Astrocyte of the spinal cord (primary cell): ENCODE measurements at regions not wholly inside any gene's neighbourhood (a gene's known extent, or its start where the extent isn't known, plus 50 kb on each side); places are given as distances from the start of the nearest gene placed in this dataset.

ENCODE experiments used
- DNase-seq: peaks from one replicate; pipeline ENCODE4 v3.0.0; 2011; ENCODE audit warnings: low read depth, low spot score
- H3K4me3 ChIP-seq: 2 replicates; pipeline ENCODE4 v1.5.1; 2011; ENCODE audit warnings: low read depth, mild to moderate bottlenecking, low read length, moderate library complexity
- in situ Hi-C: cut with HindIII; loops from 2 replicates; pipeline ENCODE4 v1.10.0; 2017; ENCODE audit warnings: low sequenced_read_pairs
- TF ChIP-seq, protein P1 (sequence below): IDR thresholded peaks from 2 replicates; pipeline ENCODE4 v1.5.1; 2012; ENCODE audit warnings: low read depth, mild to moderate bottlenecking, low read length, inconsistent platforms

DNA sequence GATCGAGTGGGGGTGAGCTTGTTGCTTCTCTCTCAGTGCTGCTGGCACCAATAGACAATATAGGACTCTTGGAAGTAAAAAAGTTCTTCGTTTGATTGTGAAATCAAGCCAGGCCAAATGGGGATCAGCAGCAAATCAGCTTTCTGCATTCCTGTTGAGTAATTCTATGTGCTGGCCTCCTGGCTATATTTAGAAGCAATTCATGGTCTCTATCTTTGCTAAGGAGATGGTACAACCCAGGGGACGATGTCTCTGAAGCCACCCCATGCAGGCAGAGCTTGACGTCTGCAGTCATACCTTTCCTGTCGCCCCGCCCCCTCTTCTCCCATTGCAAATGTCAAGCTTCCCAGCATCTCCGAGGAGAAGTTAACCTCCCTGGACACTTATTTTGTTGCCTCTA lies 199.1 kb downstream of the SCP2D1 start:
- no peak overlapping the region for H3K4me3 ChIP-seq
- DNase-seq = no peak
- in situ Hi-C loops = no loop called here

DNA sequence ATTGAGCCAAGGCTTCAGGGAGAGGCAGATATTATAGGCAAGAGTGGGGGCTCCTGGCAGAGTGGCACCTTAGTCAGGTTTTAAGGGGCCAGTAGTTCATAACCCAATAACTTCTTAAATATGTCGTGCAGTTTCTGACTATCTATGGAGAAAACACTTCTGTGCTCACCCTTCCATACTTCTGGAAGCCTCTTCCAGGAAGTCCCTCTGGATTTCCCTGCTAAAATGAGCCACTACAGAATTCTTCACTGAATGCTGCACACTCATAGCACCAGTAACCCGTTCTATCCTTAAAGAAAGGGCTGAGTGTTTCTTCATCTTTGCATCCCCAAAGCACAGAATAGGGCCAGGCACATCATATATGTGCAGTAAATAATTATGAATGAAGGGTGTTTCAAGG lies 198.5 kb upstream of the SLC24A3 start:
- no peak overlapping the region for H3K4me3 ChIP-seq
- no peak for DNase-seq
- TF ChIP-seq, protein P1, sequence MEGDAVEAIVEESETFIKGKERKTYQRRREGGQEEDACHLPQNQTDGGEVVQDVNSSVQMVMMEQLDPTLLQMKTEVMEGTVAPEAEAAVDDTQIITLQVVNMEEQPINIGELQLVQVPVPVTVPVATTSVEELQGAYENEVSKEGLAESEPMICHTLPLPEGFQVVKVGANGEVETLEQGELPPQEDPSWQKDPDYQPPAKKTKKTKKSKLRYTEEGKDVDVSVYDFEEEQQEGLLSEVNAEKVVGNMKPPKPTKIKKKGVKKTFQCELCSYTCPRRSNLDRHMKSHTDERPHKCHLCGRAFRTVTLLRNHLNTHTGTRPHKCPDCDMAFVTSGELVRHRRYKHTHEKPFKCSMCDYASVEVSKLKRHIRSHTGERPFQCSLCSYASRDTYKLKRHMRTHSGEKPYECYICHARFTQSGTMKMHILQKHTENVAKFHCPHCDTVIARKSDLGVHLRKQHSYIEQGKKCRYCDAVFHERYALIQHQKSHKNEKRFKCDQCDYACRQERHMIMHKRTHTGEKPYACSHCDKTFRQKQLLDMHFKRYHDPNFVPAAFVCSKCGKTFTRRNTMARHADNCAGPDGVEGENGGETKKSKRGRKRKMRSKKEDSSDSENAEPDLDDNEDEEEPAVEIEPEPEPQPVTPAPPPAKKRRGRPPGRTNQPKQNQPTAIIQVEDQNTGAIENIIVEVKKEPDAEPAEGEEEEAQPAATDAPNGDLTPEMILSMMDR = no peak
- in situ Hi-C loops = no loop called here

More for the DNA sequence above, 199.1 kb downstream of the SCP2D1 start:
- TF ChIP-seq, protein P1 = no peak

DNA sequence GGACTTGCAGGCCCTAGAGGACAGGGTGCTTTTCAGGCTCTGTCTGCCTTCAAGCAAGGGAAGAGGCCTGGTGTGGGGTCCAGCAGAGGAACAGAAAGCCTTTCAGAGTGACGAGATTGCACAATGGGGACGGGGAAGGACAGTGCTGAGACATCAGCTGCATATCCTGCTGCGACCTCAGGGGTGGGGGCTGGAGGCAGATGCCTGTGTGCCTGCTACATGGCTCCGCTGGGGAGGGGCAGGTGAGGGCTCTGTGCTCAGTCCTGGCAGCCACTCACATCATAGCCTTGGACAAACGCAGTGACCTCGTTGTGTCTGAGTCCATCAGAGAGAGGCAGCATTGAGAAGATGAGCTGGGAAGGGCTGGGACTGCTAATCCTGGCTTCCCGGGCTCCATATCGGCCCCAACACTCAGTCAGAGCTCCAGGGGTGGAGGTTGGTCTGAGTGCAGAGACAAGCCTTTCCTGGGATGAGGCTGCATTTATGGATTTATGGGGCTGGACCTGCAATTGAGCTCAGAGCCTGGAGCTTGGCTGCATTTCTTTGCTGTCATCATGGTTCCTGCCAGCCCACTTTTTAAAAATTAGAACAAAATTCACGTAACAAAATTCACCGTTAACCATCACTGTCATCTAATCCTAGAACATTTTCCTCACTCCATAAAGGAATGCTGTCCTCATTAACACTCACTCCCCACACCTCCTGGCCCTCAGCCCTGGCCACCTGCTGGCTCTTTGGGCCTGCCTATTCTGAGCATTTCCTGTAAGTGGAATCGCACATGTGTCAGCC lies 196.9 kb upstream of the SLC24A3 start:
- H3K4me3 ChIP-seq = no peak overlapping the region
- TF ChIP-seq, protein P1 = no peak
- in situ Hi-C loops = no loop called here
- no peak for DNase-seq

DNA sequence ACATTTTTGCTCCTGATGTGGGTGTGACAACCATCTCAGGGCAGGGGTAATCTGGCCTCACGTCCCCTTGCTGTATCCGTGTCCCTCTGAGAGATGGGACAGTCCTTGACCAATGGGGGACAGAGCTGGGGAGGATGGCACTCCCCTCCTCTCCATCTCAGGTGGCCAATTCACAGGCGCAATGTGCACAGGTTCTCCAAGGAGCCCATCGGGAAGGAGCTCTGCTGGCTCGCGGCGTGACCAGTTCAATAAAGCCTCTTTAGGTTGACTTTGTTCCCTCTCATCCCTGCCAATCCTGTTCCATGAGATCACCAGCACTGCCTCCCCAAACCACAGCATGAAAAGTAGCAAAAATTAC lies 196.3 kb upstream of the SLC24A3 start:
- H3K4me3 ChIP-seq = no peak overlapping the region
- TF ChIP-seq, protein P1 = no peak
- in situ Hi-C loops = no loop called here
- DNase-seq = no peak

DNA sequence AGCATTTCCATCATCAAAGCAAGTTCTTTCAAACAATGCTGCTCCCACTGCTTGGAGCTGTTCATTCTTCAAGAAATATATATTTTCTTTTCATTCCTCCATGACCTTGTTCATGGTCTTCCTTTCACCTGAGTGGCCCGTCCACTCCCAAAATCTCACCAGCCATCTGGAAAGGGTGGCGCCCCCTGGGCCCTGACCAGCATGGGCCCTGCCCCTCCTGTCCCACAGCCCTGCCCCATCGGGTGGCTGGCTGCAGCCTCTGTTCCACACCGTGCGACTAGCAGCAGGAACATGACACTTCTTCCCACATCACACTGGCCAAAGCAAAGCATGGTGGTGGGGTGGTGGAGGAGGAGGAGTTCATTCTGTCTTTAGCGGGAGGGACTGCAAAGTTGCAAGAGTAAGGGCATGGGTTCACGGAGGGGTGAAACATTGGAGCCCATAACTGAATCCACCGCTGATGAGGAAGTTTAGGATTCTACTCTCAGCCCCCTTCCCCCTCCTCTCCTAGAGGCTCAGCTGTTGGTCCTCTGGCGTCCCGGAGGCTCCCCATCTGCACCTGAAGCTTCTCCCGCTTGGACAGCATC lies 195.2 kb upstream of the SLC24A3 start:
- in situ Hi-C loops = no loop called here
- TF ChIP-seq, protein P1 = no peak
- H3K4me3 ChIP-seq = no peak overlapping the region
- DNase-seq = no peak

DNA sequence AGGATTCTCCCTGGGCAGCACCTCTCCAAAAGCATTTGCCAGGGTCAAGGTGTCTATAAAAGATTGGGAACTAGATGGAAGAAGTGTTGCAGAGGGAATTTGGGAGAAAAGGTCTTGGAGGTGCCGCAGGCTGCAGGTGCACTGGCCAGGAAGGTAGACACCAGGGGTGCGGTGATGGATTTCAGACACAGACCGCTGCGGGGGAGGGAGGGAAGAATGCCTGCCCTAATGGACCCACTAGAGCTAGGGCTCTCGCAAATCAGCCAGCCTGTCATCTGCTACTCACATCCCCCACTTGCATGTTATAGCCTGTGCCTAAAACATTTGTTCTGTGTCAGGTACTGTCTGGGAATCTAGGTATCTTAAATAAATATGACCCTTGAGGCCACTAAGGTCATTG lies 193.6 kb upstream of the SLC24A3 start:
- in situ Hi-C loops = no loop called here
- no peak overlapping the region for H3K4me3 ChIP-seq
- TF ChIP-seq, protein P1 = no peak
- no peak for DNase-seq
